Right atrium auricular region (tissue), 2 donors: ENCODE measurements at regions not wholly inside any gene's neighbourhood (a gene's known extent, or its start where the extent isn't known, plus 50 kb on each side); places are given as distances from the start of the nearest gene placed in this dataset.

Experiments used
- DNase-seq: peaks from one replicate; pipeline ENCODE4 v3.0.0-alpha.2; 2019; ENCODE audit warnings: low spot score
- H3K27ac ChIP-seq, 2 donors: fragments of 200-600 bp; sonication (generic); 1 replicate in 1 of 2; 2 replicates in 1 of 2; pipeline ENCODE4 v1.5.1; 2016 to 2019
- H3K27me3 ChIP-seq, 2 donors: fragments of 200-600 bp; sonication (generic); one replicate each; pipeline versions ENCODE4 v1.5.1 to v1.6.0; 2017 to 2019
- H3K36me3 ChIP-seq: fragments of 200-600 bp; sonication (generic); one replicate; pipeline ENCODE4 v1.5.1; 2016
- H3K4me1 ChIP-seq, 2 donors: fragments of 200-600 bp; sonication (generic); one replicate each; pipeline versions ENCODE4 v1.5.1 to v1.6.0; 2017 to 2019
- H3K4me3 ChIP-seq, 2 donors: fragments of 200-600 bp; sonication (generic); 1 replicate in 1 of 2; 2 replicates in 1 of 2; pipeline ENCODE4 v1.5.1; 2017 to 2019; ENCODE audit warnings: mild to moderate bottlenecking in 1 of 2, moderate library complexity in 1 of 2
- H3K9me3 ChIP-seq, 2 donors: fragments of 200-600 bp; sonication (generic); one replicate each; pipeline ENCODE4 v1.5.1; 2019
- CTCF ChIP-seq, 2 donors: fragments of 200-600 bp; sonication (generic); IDR thresholded peaks; one replicate each; pipeline ENCODE4 v1.5.1; 2019; ENCODE audit warnings: antibody characterized with exemption in 2 of 2

GRCh38 chr2:12120281-12121150 lies 374.1 kb downstream of the LPIN1 start:
- no peaks in the 10 kb centered on the region for H3K36me3 ChIP-seq
- H3K27me3 ChIP-seq, result no peaks in the 10 kb centered on the region
- TF ChIP-seq CTCF (IDR thresholded peaks at IDR 0.05), result no peak
- no peak overlapping the region for H3K27ac ChIP-seq
- no peak overlapping the region for H3K4me3 ChIP-seq
- no peaks in the 10 kb centered on the region for H3K9me3 ChIP-seq
- DNase-seq, result no peak
- no peaks in the 10 kb centered on the region for H3K4me1 ChIP-seq

- DNase-seq, result no peak
- no peaks in the 10 kb centered on the region for H3K36me3 ChIP-seq
- no peaks in the 10 kb centered on the region for H3K27me3 ChIP-seq
- H3K4me1 ChIP-seq, result no peaks in the 10 kb centered on the region
- no peak overlapping the region for H3K4me3 ChIP-seq
- H3K9me3 ChIP-seq, result peaks cover 0 to 5% of the 10 kb centered on the region in 2 donors
- no peak for TF ChIP-seq CTCF (IDR thresholded peaks at IDR 0.05)
- H3K27ac ChIP-seq, result no peak overlapping the region
Measured at GRCh38 chr2:12124790-12125189, 378.4 kb downstream of the LPIN1 start.

GRCh38 chr2:12126318-12126717 lies 379.9 kb downstream of the LPIN1 start:
- Histone ChIP-seq H3K27me3 (no peaks in the 10 kb centered on the region), H3K36me3 (no peaks in the 10 kb centered on the region), H3K4me1 (no peaks in the 10 kb centered on the region), H3K27ac (no peak overlapping the region), H3K4me3 (no peak overlapping the region), H3K9me3 (peaks cover 0 to 5% of the 10 kb centered on the region in 2 donors)
- no peak for DNase-seq
- TF ChIP-seq CTCF (IDR thresholded peaks at IDR 0.05), result no peak

- H3K4me1 ChIP-seq, result no peaks in the 10 kb centered on the region
- H3K27ac ChIP-seq, result no peak overlapping the region
- TF ChIP-seq CTCF (IDR thresholded peaks at IDR 0.05), result no peak
- no peak overlapping the region for H3K4me3 ChIP-seq
- no peaks in the 10 kb centered on the region for H3K27me3 ChIP-seq
- DNase-seq, result no peak
- peaks cover 0 to 5% of the 10 kb centered on the region in 2 donors for H3K9me3 ChIP-seq
- no peaks in the 10 kb centered on the region for H3K36me3 ChIP-seq
Measured at GRCh38 chr2:12127638-12128037, 381.2 kb downstream of the LPIN1 start.

- Histone ChIP-seq H3K27ac (no peak overlapping the region), H3K27me3 (no peaks in the 10 kb centered on the region), H3K36me3 (no peaks in the 10 kb centered on the region), H3K9me3 (peaks cover 0 to under 1% of the 10 kb centered on the region in 2 donors), H3K4me1 (no peaks in the 10 kb centered on the region), H3K4me3 (no peak overlapping the region)
- TF ChIP-seq CTCF (IDR thresholded peaks at IDR 0.05), result no peak
- no peak for DNase-seq
Measured at GRCh38 chr2:12131975-12132374, 385.5 kb downstream of the LPIN1 start.
